CD4-positive, alpha-beta T cell (primary cell): ENCODE measurements at regions not wholly inside any gene's neighbourhood (a gene's known extent, or its start where the extent isn't known, plus 50 kb on each side); places are given as distances from the start of the nearest gene placed in this dataset.

Experiments
- ATAC-seq: fragments of 200-7000 bp; cut with Tn5 transposase; one replicate; pipeline ENCODE4 v1.10.0; 2022; ENCODE audit warnings: mild to moderate bottlenecking; ENCODE audit not compliant: poor library complexity
- CTCF ChIA-PET: fragments of 350-600 bp; sonication (Branson Sonifier 250); formaldehyde crosslinking; loops from one replicate; lab custom pipeline; 2021; ENCODE audit warnings: antibody characterized with exemption, inconsistent platforms; lab: Charles Lee
- POLR2A ChIA-PET: fragments of 350-600 bp; sonication (Branson Sonifier 250); formaldehyde crosslinking; loops from one replicate; lab custom pipeline; 2021; ENCODE audit warnings: antibody characterized with exemption, inconsistent platforms; lab: Charles Lee
- DNase-seq, 14 experiments: peaks; one replicate each; pipeline ENCODE4 v3.0.0-alpha.2; 2013 to 2020; ENCODE audit warnings: mixed read lengths in 2 of 14
- H3K27ac ChIP-seq, 2 donors: one replicate each; pipeline versions ENCODE4 v1.5.1 to v1.7.0; 2013; ENCODE audit warnings: low read length in 2 of 2, low read depth in 1 of 2, mild to moderate bottlenecking in 1 of 2
- H3K27me3 ChIP-seq, 2 experiments: 1 replicate in 1 of 2; 2 replicates in 1 of 2; pipeline versions ENCODE4 v1.6.1 to v1.7.0; 2013; ENCODE audit warnings: low read length in 2 of 2, control low read depth in 1 of 2, mild to moderate bottlenecking in 1 of 2, moderate library complexity in 1 of 2; ENCODE audit not compliant: insufficient read depth in 2 of 2, control insufficient read depth in 1 of 2
- H3K36me3 ChIP-seq: one replicate; pipeline ENCODE4 v1.6.1; 2013; ENCODE audit warnings: low read length, control low read depth; ENCODE audit not compliant: insufficient read depth
- H3K4me1 ChIP-seq: one replicate; pipeline ENCODE4 v1.6.1; 2013; ENCODE audit warnings: low read length, control low read depth; ENCODE audit not compliant: insufficient read depth
- H3K4me3 ChIP-seq: one replicate; pipeline ENCODE4 v1.5.1; 2013; ENCODE audit warnings: mild to moderate bottlenecking, low read length, moderate library complexity
- H3K9me3 ChIP-seq, 2 experiments: 1 replicate in 1 of 2; 2 replicates in 1 of 2; pipeline versions ENCODE4 v1.6.1 to v1.7.0; 2013; ENCODE audit warnings: low read length in 2 of 2, mild to moderate bottlenecking in 2 of 2, control low read depth in 1 of 2, moderate library complexity in 1 of 2; ENCODE audit not compliant: control insufficient read depth in 1 of 2, insufficient read depth in 1 of 2
- H3K27ac Mint-ChIP-seq: one replicate; pipeline ENCODE4 v1.8.0; 2020; ENCODE audit warnings: mixed read lengths
- H3K27me3 Mint-ChIP-seq: one replicate; pipeline ENCODE4 v1.8.0; 2021; ENCODE audit warnings: mixed read lengths
- H3K36me3 Mint-ChIP-seq: one replicate; pipeline ENCODE4 v1.8.0; 2021; ENCODE audit warnings: low read depth, mixed read lengths
- H3K4me1 Mint-ChIP-seq: one replicate; pipeline ENCODE4 v1.8.0; 2021; ENCODE audit warnings: low read depth, mixed read lengths
- H3K4me3 Mint-ChIP-seq: one replicate; pipeline ENCODE4 v1.8.0; 2020; ENCODE audit warnings: mild to moderate bottlenecking, mixed read lengths
- H3K9me3 Mint-ChIP-seq: one replicate; pipeline ENCODE4 v1.8.0; 2020; ENCODE audit warnings: mixed read lengths
- CTCF ChIP-seq: fragments of 200-600 bp; IDR thresholded peaks from one replicate; pipeline ENCODE4 v1.8.0; 2022; ENCODE audit warnings: antibody characterized with exemption, mild to moderate bottlenecking
- intact Hi-C, 2 experiments: fragments of 100-400 bp; cut with DNase I in 1 of 2; cut with micrococcal nuclease in 1 of 2; formaldehyde crosslinking; loops; one replicate each; pipeline versions ENCODE4 v1.15.1 to v1.9.0; 2023 to 2025; cut with DNase I, micrococcal nuclease

GRCh38 chr14:62616668-62617067 is 428.6 kb downstream of the KCNH5 start:
- no peaks in the 10 kb centered on the region for H3K27me3 ChIP-seq
- ATAC-seq (no peak), DNase-seq (no peak)
- H3K36me3 ChIP-seq, result no peaks in the 10 kb centered on the region
- no peak overlapping the region for H3K27ac ChIP-seq
- no peak overlapping the region for H3K4me3 Mint-ChIP-seq
- H3K4me1 Mint-ChIP-seq, result no peaks in the 10 kb centered on the region
- ChIA-PET POLR2A (no interaction called here), CTCF (no interaction called here)
- no peaks in the 10 kb centered on the region for H3K9me3 Mint-ChIP-seq
- no peak overlapping the region for H3K27ac Mint-ChIP-seq
- no peaks in the 10 kb centered on the region for H3K36me3 Mint-ChIP-seq
- no peaks in the 10 kb centered on the region for H3K4me1 ChIP-seq
- intact Hi-C loops, result no loop called here
- no peak overlapping the region for H3K4me3 ChIP-seq
- no peaks in the 10 kb centered on the region for H3K27me3 Mint-ChIP-seq
- H3K9me3 ChIP-seq, result no peaks in the 10 kb centered on the region
- TF ChIP-seq CTCF, result no peak

GRCh38 chr14:62626416-62626815 is 418.8 kb downstream of the KCNH5 start:
- no peaks in the 10 kb centered on the region for H3K27me3 Mint-ChIP-seq
- intact Hi-C loops, result no loop called here
- Histone ChIP-seq H3K4me3 (no peak overlapping the region), H3K4me1 (no peaks in the 10 kb centered on the region), H3K9me3 (peaks cover 0 to 7% of the 10 kb centered on the region in 2 experiments), H3K27me3 (no peaks in the 10 kb centered on the region), H3K27ac (no peak overlapping the region), H3K36me3 (no peaks in the 10 kb centered on the region)
- TF ChIP-seq CTCF, result no peak
- H3K9me3 Mint-ChIP-seq, result peaks cover 8% of the 10 kb centered on the region
- no peak overlapping the region for H3K4me3 Mint-ChIP-seq
- ChIA-PET CTCF (no interaction called here), POLR2A (no interaction called here)
- H3K36me3 Mint-ChIP-seq, result no peaks in the 10 kb centered on the region
- no peak overlapping the region for H3K27ac Mint-ChIP-seq
- no peaks in the 10 kb centered on the region for H3K4me1 Mint-ChIP-seq
- no peak for DNase-seq
- no peak for ATAC-seq

- TF ChIP-seq CTCF, result no peak
- Histone ChIP-seq H3K27me3 (no peaks in the 10 kb centered on the region), H3K27ac (no peak overlapping the region), H3K4me3 (no peak overlapping the region), H3K36me3 (no peaks in the 10 kb centered on the region), H3K4me1 (no peaks in the 10 kb centered on the region), H3K9me3 (no peaks in the 10 kb centered on the region)
- H3K27ac Mint-ChIP-seq, result no peak overlapping the region
- no peaks in the 10 kb centered on the region for H3K36me3 Mint-ChIP-seq
- ATAC-seq, result no peak
- no peak overlapping the region for H3K4me3 Mint-ChIP-seq
- ChIA-PET POLR2A (no interaction called here), CTCF (no interaction called here)
- intact Hi-C loops, result no loop called here
- no peak for DNase-seq
- H3K4me1 Mint-ChIP-seq, result no peaks in the 10 kb centered on the region
- H3K9me3 Mint-ChIP-seq, result peaks cover 6% of the 10 kb centered on the region
- H3K27me3 Mint-ChIP-seq, result no peaks in the 10 kb centered on the region
Observed at GRCh38 chr14:62629176-62629725, 416.0 kb downstream of the KCNH5 start.
